Ascending aorta (tissue), 2 donors: ENCODE measurements at regions not wholly inside any gene's neighbourhood (a gene's known extent, or its start where the extent isn't known, plus 50 kb on each side); places are given as distances from the start of the nearest gene placed in this dataset.

Experiments
- DNase-seq, 2 donors: peaks; one replicate each; pipeline ENCODE4 v3.0.0-alpha.2; 2019; ENCODE audit warnings: low spot score in 2 of 2
- H3K27ac ChIP-seq, 2 donors: fragments of 200-600 bp; sonication (generic); one replicate each; pipeline ENCODE4 v1.5.1; 2016 to 2017; ENCODE audit warnings: mild to moderate bottlenecking in 1 of 2
- H3K27me3 ChIP-seq: fragments of 200-600 bp; sonication (generic); one replicate; pipeline ENCODE4 v1.5.1; 2017
- H3K36me3 ChIP-seq, 2 donors: fragments of 200-600 bp; sonication (generic); one replicate each; pipeline ENCODE4 v1.5.1; 2016
- H3K4me1 ChIP-seq, 2 donors: fragments of 200-600 bp; sonication (generic); one replicate each; pipeline ENCODE4 v1.5.1; 2016 to 2017; ENCODE audit warnings: mild to moderate bottlenecking in 1 of 2
- H3K4me3 ChIP-seq, 2 donors: fragments of 200-600 bp; sonication (generic); one replicate each; pipeline ENCODE4 v1.5.1; 2016 to 2017; ENCODE audit warnings: mild to moderate bottlenecking in 1 of 2
- H3K9me3 ChIP-seq, 2 donors: fragments of 200-600 bp; sonication (generic); one replicate each; pipeline ENCODE4 v1.5.1; 2016
- intact Hi-C: fragments of 100-400 bp; cut with DNase I; formaldehyde crosslinking; loops from one replicate; pipeline ENCODE4 v1.15.1; 2023
- TF ChIP-seq, protein P1 (sequence below), 3 experiments: fragments of 200-600 bp in 2 of 3; fragments of 450-650 bp in 1 of 3; sonication (generic) in 2 of 3; IDR thresholded peaks; one replicate each; pipeline ENCODE4 v1.5.1; 2016 to 2019; ENCODE audit warnings: antibody characterized with exemption in 3 of 3, mild to moderate bottlenecking in 1 of 3, moderate library complexity in 1 of 3

DNA sequence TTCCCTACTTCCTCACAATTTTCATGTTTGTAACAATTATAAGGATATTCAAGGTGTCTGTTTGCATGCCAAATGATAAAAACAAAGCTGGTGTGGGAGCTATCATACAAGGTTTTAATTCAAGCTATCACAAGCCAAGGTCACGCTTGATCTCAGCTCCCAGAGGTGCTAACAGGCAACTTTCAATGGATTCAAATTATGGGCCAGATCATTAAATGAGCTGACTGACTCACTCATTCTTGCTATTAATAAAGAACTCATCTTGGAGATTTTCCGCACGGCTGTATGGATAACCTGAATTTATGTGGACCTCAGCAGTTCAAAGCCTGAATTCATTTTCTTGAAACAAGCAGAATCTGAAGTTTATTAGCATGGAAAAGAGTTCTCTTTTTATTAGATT lies 267.3 kb upstream of the CDH6 start:
- Histone ChIP-seq H3K27me3 (no peaks in the 10 kb centered on the region), H3K27ac (no peak overlapping the region), H3K4me3 (no peak overlapping the region), H3K36me3 (no peaks in the 10 kb centered on the region), H3K9me3 (no peaks in the 10 kb centered on the region), H3K4me1 (no peaks in the 10 kb centered on the region)
- TF ChIP-seq, protein P1, sequence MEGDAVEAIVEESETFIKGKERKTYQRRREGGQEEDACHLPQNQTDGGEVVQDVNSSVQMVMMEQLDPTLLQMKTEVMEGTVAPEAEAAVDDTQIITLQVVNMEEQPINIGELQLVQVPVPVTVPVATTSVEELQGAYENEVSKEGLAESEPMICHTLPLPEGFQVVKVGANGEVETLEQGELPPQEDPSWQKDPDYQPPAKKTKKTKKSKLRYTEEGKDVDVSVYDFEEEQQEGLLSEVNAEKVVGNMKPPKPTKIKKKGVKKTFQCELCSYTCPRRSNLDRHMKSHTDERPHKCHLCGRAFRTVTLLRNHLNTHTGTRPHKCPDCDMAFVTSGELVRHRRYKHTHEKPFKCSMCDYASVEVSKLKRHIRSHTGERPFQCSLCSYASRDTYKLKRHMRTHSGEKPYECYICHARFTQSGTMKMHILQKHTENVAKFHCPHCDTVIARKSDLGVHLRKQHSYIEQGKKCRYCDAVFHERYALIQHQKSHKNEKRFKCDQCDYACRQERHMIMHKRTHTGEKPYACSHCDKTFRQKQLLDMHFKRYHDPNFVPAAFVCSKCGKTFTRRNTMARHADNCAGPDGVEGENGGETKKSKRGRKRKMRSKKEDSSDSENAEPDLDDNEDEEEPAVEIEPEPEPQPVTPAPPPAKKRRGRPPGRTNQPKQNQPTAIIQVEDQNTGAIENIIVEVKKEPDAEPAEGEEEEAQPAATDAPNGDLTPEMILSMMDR (IDR thresholded peaks at IDR 0.05), result no peak
- intact Hi-C loops, result no loop called here
- DNase-seq, result no peak

DNA sequence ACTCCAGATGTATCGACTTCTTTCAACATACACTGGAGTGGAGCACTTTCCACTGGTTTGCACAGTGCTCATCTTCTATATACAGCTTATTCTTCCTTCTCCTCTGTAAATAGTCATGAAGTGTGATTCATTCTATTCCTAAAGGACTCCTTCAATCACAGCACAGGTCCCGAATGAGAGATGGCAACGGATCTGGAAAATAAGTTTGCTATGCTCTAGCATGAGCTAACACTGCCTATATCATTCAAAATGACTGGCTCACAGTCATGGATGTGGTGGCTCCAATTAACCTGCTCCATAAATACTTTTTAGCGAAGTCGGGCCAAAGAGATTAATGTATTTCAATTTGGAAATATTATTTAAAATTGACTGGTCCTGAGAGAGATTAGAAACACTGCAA lies 272.1 kb upstream of the CDH6 start:
- Histone ChIP-seq H3K36me3 (no peaks in the 10 kb centered on the region), H3K27me3 (no peaks in the 10 kb centered on the region), H3K4me3 (no peak overlapping the region), H3K27ac (no peak overlapping the region), H3K4me1 (no peaks in the 10 kb centered on the region), H3K9me3 (no peaks in the 10 kb centered on the region)
- TF ChIP-seq, protein P1 (IDR thresholded peaks at IDR 0.05), result no peak
- intact Hi-C loops, result no loop called here
- DNase-seq, result no peak

DNA sequence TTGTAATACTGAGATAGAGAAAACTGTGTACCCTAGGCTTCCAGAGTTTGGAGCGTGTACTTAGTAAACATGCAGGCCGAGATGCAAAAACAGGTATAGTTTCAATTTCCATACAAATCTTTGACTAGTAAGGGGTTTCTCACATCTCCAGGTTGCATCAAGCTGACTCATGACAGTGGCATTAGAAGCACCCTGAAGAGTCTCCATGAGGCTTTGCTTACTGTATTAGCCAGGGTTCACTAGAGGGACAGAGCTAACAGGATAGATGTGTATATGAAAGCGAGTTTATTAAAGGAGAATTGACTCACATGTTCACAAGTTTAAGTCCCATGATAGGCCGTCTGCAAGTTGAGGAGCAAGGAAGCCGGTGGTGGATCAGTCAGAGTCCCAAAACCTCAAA lies 275.3 kb upstream of the CDH6 start:
- H3K4me3 ChIP-seq, result no peak overlapping the region
- TF ChIP-seq, protein P1 (IDR thresholded peaks at IDR 0.05), result no peak
- DNase-seq, result no peak
- intact Hi-C loops, result no loop called here
- H3K9me3 ChIP-seq, result no peaks in the 10 kb centered on the region
- no peaks in the 10 kb centered on the region for H3K36me3 ChIP-seq
- no peaks in the 10 kb centered on the region for H3K27me3 ChIP-seq
- no peak overlapping the region for H3K27ac ChIP-seq
- H3K4me1 ChIP-seq, result no peaks in the 10 kb centered on the region

DNA sequence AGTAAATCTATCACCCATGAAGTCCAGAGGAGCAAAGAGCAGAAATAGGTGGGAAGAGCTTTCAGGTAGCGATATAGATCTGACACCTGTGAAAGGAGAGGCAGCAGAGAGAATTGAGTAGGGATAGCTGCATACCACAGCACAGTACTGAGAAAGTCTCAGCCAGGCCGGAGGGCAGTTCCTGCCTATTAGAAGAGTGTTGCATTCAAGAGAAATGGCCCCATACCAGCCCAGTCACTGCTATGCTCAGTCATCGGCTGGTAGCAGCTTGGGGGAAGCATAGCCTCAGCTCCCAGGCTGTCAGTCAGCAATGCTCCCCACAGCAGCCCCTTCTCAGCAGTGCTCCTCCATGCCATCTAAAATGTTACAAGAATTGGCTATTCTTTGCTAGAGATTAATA lies 285.1 kb upstream of the CDH6 start:
- intact Hi-C loops, result no loop called here
- TF ChIP-seq, protein P1 (IDR thresholded peaks at IDR 0.05), result no peak
- Histone ChIP-seq H3K36me3 (no peaks in the 10 kb centered on the region), H3K27me3 (no peaks in the 10 kb centered on the region), H3K9me3 (no peaks in the 10 kb centered on the region), H3K4me1 (no peaks in the 10 kb centered on the region), H3K27ac (no peak overlapping the region), H3K4me3 (no peak overlapping the region)
- no peak for DNase-seq

DNA sequence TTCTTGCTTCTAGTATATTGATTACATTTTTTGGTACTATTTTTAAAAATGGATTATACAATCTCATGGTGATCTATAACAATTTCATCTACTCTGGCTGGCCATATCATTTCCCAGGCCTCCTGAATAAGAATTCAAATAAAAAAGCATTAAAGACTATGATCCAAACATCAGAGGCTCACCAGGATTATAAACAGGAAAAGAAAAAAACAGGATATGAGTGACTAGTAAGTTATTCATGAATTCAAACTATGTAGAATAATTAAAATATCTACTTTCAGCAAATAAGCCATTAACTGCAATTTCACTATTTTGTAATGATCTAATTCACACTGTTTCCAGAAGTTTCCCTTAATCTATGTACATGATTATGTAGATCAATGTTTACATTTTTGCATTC lies 293.1 kb upstream of the CDH6 start:
- no peaks in the 10 kb centered on the region for H3K9me3 ChIP-seq
- DNase-seq, result no peak
- intact Hi-C loops, result no loop called here
- no peaks in the 10 kb centered on the region for H3K36me3 ChIP-seq
- no peak overlapping the region for H3K4me3 ChIP-seq
- TF ChIP-seq, protein P1 (IDR thresholded peaks at IDR 0.05), result no peak
- H3K27ac ChIP-seq, result no peak overlapping the region
- no peaks in the 10 kb centered on the region for H3K27me3 ChIP-seq
- H3K4me1 ChIP-seq, result no peaks in the 10 kb centered on the region

DNA sequence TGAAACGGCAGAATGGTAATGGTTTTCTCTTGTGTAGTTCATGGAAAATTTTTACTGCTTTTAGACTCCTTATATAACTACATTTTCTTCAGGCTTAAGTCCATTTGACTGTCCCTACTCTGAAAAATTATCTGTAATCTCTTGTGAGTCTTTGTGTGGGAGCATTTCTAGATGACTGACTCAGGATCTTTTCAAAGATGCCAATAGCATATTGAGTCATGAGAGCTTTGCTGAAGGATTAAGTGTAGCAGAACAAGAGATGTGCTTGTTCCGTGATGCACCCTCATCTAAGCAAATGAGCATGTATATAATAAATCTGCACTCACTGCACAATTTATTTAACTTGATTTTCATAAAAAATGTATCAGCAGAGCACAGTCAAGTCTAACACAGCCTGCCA lies 298.7 kb upstream of the CDH6 start:
- no peaks in the 10 kb centered on the region for H3K27me3 ChIP-seq
- H3K4me1 ChIP-seq, result no peaks in the 10 kb centered on the region
- H3K36me3 ChIP-seq, result no peaks in the 10 kb centered on the region
- no peak overlapping the region for H3K27ac ChIP-seq
- TF ChIP-seq, protein P1 (IDR thresholded peaks at IDR 0.05), result no peak
- no peak overlapping the region for H3K4me3 ChIP-seq
- DNase-seq, result no peak
- intact Hi-C loops, result no loop called here
- no peaks in the 10 kb centered on the region for H3K9me3 ChIP-seq
